ENCODE measurements at regions not wholly inside any gene's neighbourhood (a gene's known extent, or its start where the extent isn't known, plus 50 kb on each side); places are given as distances from the start of the nearest gene placed in this dataset.

- Histone ChIP-seq H3K4me1 (ENCODE audit: control insufficient read depth in 2 of 2, insufficient read depth in 2 of 2, low read length in 2 of 2) (no peaks in the 10 kb centered on the region), H3K27me3 (ENCODE audit: control insufficient read depth in 2 of 2, insufficient read depth in 2 of 2, low read length in 2 of 2) (no peaks in the 10 kb centered on the region), H3K4me3 (ENCODE audit: low read length in 2 of 2) (no peak overlapping the region), H3K9me3 (ENCODE audit: control insufficient read depth in 2 of 2, low read length in 2 of 2) (no peaks in the 10 kb centered on the region), H3K9ac (ENCODE audit: low read depth in 1 of 2, low read length in 2 of 2) (no peak overlapping the region), H3K36me3 (ENCODE audit: control insufficient read depth in 2 of 2, insufficient read depth in 2 of 2, low read length in 2 of 2) (no peaks in the 10 kb centered on the region), H3K27ac (ENCODE audit: low read depth in 2 of 2, low read length in 2 of 2) (no peak overlapping the region)
Measured at GRCh38 chr10:83935911-83936310, 203.4 kb upstream of the GHITM start.

- H3K9ac ChIP-seq (ENCODE audit: low read depth in 1 of 2, low read length in 2 of 2) = no peak overlapping the region
- H3K9me3 ChIP-seq (ENCODE audit: control insufficient read depth in 2 of 2, low read length in 2 of 2) = no peaks in the 10 kb centered on the region
- H3K4me1 ChIP-seq (ENCODE audit: control insufficient read depth in 2 of 2, insufficient read depth in 2 of 2, low read length in 2 of 2) = no peaks in the 10 kb centered on the region
- H3K4me3 ChIP-seq (ENCODE audit: low read length in 2 of 2) = no peak overlapping the region
- H3K27ac ChIP-seq (ENCODE audit: low read depth in 2 of 2, low read length in 2 of 2) = no peak overlapping the region
- no peaks in the 10 kb centered on the region for H3K36me3 ChIP-seq (ENCODE audit: control insufficient read depth in 2 of 2, insufficient read depth in 2 of 2, low read length in 2 of 2)
- H3K27me3 ChIP-seq (ENCODE audit: control insufficient read depth in 2 of 2, insufficient read depth in 2 of 2, low read length in 2 of 2) = no peaks in the 10 kb centered on the region
Measured at GRCh38 chr10:83937161-83937560, 202.1 kb upstream of the GHITM start.

- Histone ChIP-seq H3K9ac (ENCODE audit: low read depth in 1 of 2, low read length in 2 of 2) (no peak overlapping the region), H3K27ac (ENCODE audit: low read depth in 2 of 2, low read length in 2 of 2) (no peak overlapping the region)
Measured at GRCh38 chr10:83937826-83938225, 201.5 kb upstream of the GHITM start.

GRCh38 chr10:83941189-83941588, 198.1 kb upstream of the GHITM start:
- H3K9me3 ChIP-seq (ENCODE audit: control insufficient read depth in 2 of 2, low read length in 2 of 2) = no peaks in the 10 kb centered on the region
- H3K27me3 ChIP-seq (ENCODE audit: control insufficient read depth in 2 of 2, insufficient read depth in 2 of 2, low read length in 2 of 2) = no peaks in the 10 kb centered on the region
- H3K27ac ChIP-seq (ENCODE audit: low read depth in 2 of 2, low read length in 2 of 2) = no peak overlapping the region
- H3K4me3 ChIP-seq (ENCODE audit: low read length in 2 of 2) = no peak overlapping the region
- no peak overlapping the region for H3K9ac ChIP-seq (ENCODE audit: low read depth in 1 of 2, low read length in 2 of 2)
- no peaks in the 10 kb centered on the region for H3K4me1 ChIP-seq (ENCODE audit: control insufficient read depth in 2 of 2, insufficient read depth in 2 of 2, low read length in 2 of 2)
- no peaks in the 10 kb centered on the region for H3K36me3 ChIP-seq (ENCODE audit: control insufficient read depth in 2 of 2, insufficient read depth in 2 of 2, low read length in 2 of 2)

More at GRCh38 chr10:83937826-83938225, 201.5 kb upstream of the GHITM start:
- Histone ChIP-seq H3K27me3 (ENCODE audit: control insufficient read depth in 2 of 2, insufficient read depth in 2 of 2, low read length in 2 of 2) (no peaks in the 10 kb centered on the region), H3K4me3 (ENCODE audit: low read length in 2 of 2) (no peak overlapping the region), H3K9me3 (ENCODE audit: control insufficient read depth in 2 of 2, low read length in 2 of 2) (no peaks in the 10 kb centered on the region), H3K36me3 (ENCODE audit: control insufficient read depth in 2 of 2, insufficient read depth in 2 of 2, low read length in 2 of 2) (no peaks in the 10 kb centered on the region), H3K4me1 (ENCODE audit: control insufficient read depth in 2 of 2, insufficient read depth in 2 of 2, low read length in 2 of 2) (no peaks in the 10 kb centered on the region)

- Histone ChIP-seq H3K27ac (ENCODE audit: low read depth in 2 of 2, low read length in 2 of 2) (no peak overlapping the region), H3K9ac (ENCODE audit: low read depth in 1 of 2, low read length in 2 of 2) (no peak overlapping the region), H3K9me3 (ENCODE audit: control insufficient read depth in 2 of 2, low read length in 2 of 2) (no peaks in the 10 kb centered on the region), H3K4me1 (ENCODE audit: control insufficient read depth in 2 of 2, insufficient read depth in 2 of 2, low read length in 2 of 2) (no peaks in the 10 kb centered on the region), H3K36me3 (ENCODE audit: control insufficient read depth in 2 of 2, insufficient read depth in 2 of 2, low read length in 2 of 2) (no peaks in the 10 kb centered on the region), H3K27me3 (ENCODE audit: control insufficient read depth in 2 of 2, insufficient read depth in 2 of 2, low read length in 2 of 2) (no peaks in the 10 kb centered on the region), H3K4me3 (ENCODE audit: low read length in 2 of 2) (no peak overlapping the region)
Measured at GRCh38 chr10:83942410-83942809, 196.9 kb upstream of the GHITM start.

GRCh38 chr10:83943049-83943448, 196.3 kb upstream of the GHITM start:
- H3K27me3 ChIP-seq (ENCODE audit: control insufficient read depth in 2 of 2, insufficient read depth in 2 of 2, low read length in 2 of 2) = no peaks in the 10 kb centered on the region
- no peaks in the 10 kb centered on the region for H3K4me1 ChIP-seq (ENCODE audit: control insufficient read depth in 2 of 2, insufficient read depth in 2 of 2, low read length in 2 of 2)
- H3K36me3 ChIP-seq (ENCODE audit: control insufficient read depth in 2 of 2, insufficient read depth in 2 of 2, low read length in 2 of 2) = no peaks in the 10 kb centered on the region
- H3K4me3 ChIP-seq (ENCODE audit: low read length in 2 of 2) = no peak overlapping the region
- no peak overlapping the region for H3K27ac ChIP-seq (ENCODE audit: low read depth in 2 of 2, low read length in 2 of 2)
- H3K9ac ChIP-seq (ENCODE audit: low read depth in 1 of 2, low read length in 2 of 2) = no peak overlapping the region
- no peaks in the 10 kb centered on the region for H3K9me3 ChIP-seq (ENCODE audit: control insufficient read depth in 2 of 2, low read length in 2 of 2)

- no peaks in the 10 kb centered on the region for H3K9me3 ChIP-seq (ENCODE audit: control insufficient read depth in 2 of 2, low read length in 2 of 2)
- no peaks in the 10 kb centered on the region for H3K36me3 ChIP-seq (ENCODE audit: control insufficient read depth in 2 of 2, insufficient read depth in 2 of 2, low read length in 2 of 2)
- H3K4me1 ChIP-seq (ENCODE audit: control insufficient read depth in 2 of 2, insufficient read depth in 2 of 2, low read length in 2 of 2) = no peaks in the 10 kb centered on the region
- no peak overlapping the region for H3K4me3 ChIP-seq (ENCODE audit: low read length in 2 of 2)
- H3K27ac ChIP-seq (ENCODE audit: low read depth in 2 of 2, low read length in 2 of 2) = no peak overlapping the region
- H3K9ac ChIP-seq (ENCODE audit: low read depth in 1 of 2, low read length in 2 of 2) = no peak overlapping the region
- H3K27me3 ChIP-seq (ENCODE audit: control insufficient read depth in 2 of 2, insufficient read depth in 2 of 2, low read length in 2 of 2) = no peaks in the 10 kb centered on the region
Measured at GRCh38 chr10:83943920-83944319, 195.4 kb upstream of the GHITM start.

GRCh38 chr10:83945982-83946718, 193.2 kb upstream of the GHITM start:
- no peaks in the 10 kb centered on the region for H3K27me3 ChIP-seq (ENCODE audit: control insufficient read depth in 2 of 2, insufficient read depth in 2 of 2, low read length in 2 of 2)
- H3K4me3 ChIP-seq (ENCODE audit: low read length in 2 of 2) = no peak overlapping the region
- H3K9ac ChIP-seq (ENCODE audit: low read depth in 1 of 2, low read length in 2 of 2) = no peak overlapping the region
- H3K4me1 ChIP-seq (ENCODE audit: control insufficient read depth in 2 of 2, insufficient read depth in 2 of 2, low read length in 2 of 2) = no peaks in the 10 kb centered on the region
- no peaks in the 10 kb centered on the region for H3K36me3 ChIP-seq (ENCODE audit: control insufficient read depth in 2 of 2, insufficient read depth in 2 of 2, low read length in 2 of 2)
- no peaks in the 10 kb centered on the region for H3K9me3 ChIP-seq (ENCODE audit: control insufficient read depth in 2 of 2, low read length in 2 of 2)
- H3K27ac ChIP-seq (ENCODE audit: low read depth in 2 of 2, low read length in 2 of 2) = no peak overlapping the region

- H3K27me3 ChIP-seq (ENCODE audit: control insufficient read depth in 2 of 2, insufficient read depth in 2 of 2, low read length in 2 of 2) = peaks cover 0 to 4% of the 10 kb centered on the region in 2 donors
- H3K4me1 ChIP-seq (ENCODE audit: control insufficient read depth in 2 of 2, insufficient read depth in 2 of 2, low read length in 2 of 2) = peaks cover 6 to 10% of the 10 kb centered on the region in 2 donors
- no peak overlapping the region for H3K9ac ChIP-seq (ENCODE audit: low read depth in 1 of 2, low read length in 2 of 2)
- H3K9me3 ChIP-seq (ENCODE audit: control insufficient read depth in 2 of 2, low read length in 2 of 2) = no peaks in the 10 kb centered on the region
- no peaks in the 10 kb centered on the region for H3K36me3 ChIP-seq (ENCODE audit: control insufficient read depth in 2 of 2, insufficient read depth in 2 of 2, low read length in 2 of 2)
- H3K4me3 ChIP-seq (ENCODE audit: low read length in 2 of 2) = no peak overlapping the region
- H3K27ac ChIP-seq (ENCODE audit: low read depth in 2 of 2, low read length in 2 of 2) = no peak overlapping the region
Measured at GRCh38 chr10:83952314-83952713, 187.0 kb upstream of the GHITM start.

GRCh38 chr10:83953589-83953988, 185.7 kb upstream of the GHITM start:
- no peak overlapping the region for H3K27ac ChIP-seq (ENCODE audit: low read depth in 2 of 2, low read length in 2 of 2)
- H3K9me3 ChIP-seq (ENCODE audit: control insufficient read depth in 2 of 2, low read length in 2 of 2) = no peaks in the 10 kb centered on the region
- H3K4me1 ChIP-seq (ENCODE audit: control insufficient read depth in 2 of 2, insufficient read depth in 2 of 2, low read length in 2 of 2) = peaks cover 6 to 10% of the 10 kb centered on the region in 2 donors
- peaks cover 0 to 4% of the 10 kb centered on the region in 2 donors for H3K27me3 ChIP-seq (ENCODE audit: control insufficient read depth in 2 of 2, insufficient read depth in 2 of 2, low read length in 2 of 2)
- no peak overlapping the region for H3K9ac ChIP-seq (ENCODE audit: low read depth in 1 of 2, low read length in 2 of 2)
- H3K36me3 ChIP-seq (ENCODE audit: control insufficient read depth in 2 of 2, insufficient read depth in 2 of 2, low read length in 2 of 2) = no peaks in the 10 kb centered on the region
- H3K4me3 ChIP-seq (ENCODE audit: low read length in 2 of 2) = no peak overlapping the region

Measured in mucosa of rectum (tissue), 2 donors.